ENCODE measurements at regions not wholly inside any gene's neighbourhood (a gene's known extent, or its start where the extent isn't known, plus 50 kb on each side); places are given as distances from the start of the nearest gene placed in this dataset.

DNA sequence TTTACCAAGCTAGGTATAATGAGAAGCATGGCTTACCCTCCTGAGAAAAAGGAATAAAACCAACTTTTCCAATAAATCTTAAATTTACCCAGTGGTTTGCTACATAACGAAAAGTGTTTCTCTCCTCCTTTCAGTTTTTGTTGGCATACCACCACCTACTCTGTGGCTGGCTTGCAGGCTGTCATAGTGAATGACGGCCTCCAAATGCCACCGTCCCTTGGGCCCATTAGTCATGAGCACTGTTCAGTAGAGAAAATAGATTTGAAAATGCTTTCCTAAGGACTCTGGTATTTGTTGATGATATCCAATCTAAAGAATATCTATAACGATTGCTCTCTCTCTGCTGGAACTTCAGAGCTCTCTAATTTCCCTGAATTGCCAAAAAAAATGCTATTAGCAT lies 488.3 kb downstream of the MAGEE1 start:
- no peak overlapping the region for H3K27ac ChIP-seq (ENCODE audit: low read length)
- H3K4me2 ChIP-seq (ENCODE audit: low read length), result no peak overlapping the region
- no peaks in the 10 kb centered on the region for H4K20me1 ChIP-seq (ENCODE audit: insufficient read depth)
- TF ChIP-seq MXI1 (conservative IDR thresholded peaks at IDR 0.05; ENCODE audit: poor library complexity, severe bottlenecking) (no peak), EZH2 (IDR thresholded peaks at IDR 0.05; ENCODE audit: borderline replicate concordance, insufficient read depth, low read length, poor library complexity, severe bottlenecking) (no peak), TAF1 (IDR thresholded peaks at IDR 0.05; ENCODE audit: low read depth) (no peak), RAD21 (conservative IDR thresholded peaks at IDR 0.05) (no peak), EP300 (conservative IDR thresholded peaks at IDR 0.05; ENCODE audit: poor library complexity, severe bottlenecking) (no peak), SMC3 (conservative IDR thresholded peaks at IDR 0.05; ENCODE audit: poor library complexity) (no peak), POLR2AphosphoS5 (IDR thresholded peaks at IDR 0.05) (no peak)
- TF ChIP-seq, protein P1, sequence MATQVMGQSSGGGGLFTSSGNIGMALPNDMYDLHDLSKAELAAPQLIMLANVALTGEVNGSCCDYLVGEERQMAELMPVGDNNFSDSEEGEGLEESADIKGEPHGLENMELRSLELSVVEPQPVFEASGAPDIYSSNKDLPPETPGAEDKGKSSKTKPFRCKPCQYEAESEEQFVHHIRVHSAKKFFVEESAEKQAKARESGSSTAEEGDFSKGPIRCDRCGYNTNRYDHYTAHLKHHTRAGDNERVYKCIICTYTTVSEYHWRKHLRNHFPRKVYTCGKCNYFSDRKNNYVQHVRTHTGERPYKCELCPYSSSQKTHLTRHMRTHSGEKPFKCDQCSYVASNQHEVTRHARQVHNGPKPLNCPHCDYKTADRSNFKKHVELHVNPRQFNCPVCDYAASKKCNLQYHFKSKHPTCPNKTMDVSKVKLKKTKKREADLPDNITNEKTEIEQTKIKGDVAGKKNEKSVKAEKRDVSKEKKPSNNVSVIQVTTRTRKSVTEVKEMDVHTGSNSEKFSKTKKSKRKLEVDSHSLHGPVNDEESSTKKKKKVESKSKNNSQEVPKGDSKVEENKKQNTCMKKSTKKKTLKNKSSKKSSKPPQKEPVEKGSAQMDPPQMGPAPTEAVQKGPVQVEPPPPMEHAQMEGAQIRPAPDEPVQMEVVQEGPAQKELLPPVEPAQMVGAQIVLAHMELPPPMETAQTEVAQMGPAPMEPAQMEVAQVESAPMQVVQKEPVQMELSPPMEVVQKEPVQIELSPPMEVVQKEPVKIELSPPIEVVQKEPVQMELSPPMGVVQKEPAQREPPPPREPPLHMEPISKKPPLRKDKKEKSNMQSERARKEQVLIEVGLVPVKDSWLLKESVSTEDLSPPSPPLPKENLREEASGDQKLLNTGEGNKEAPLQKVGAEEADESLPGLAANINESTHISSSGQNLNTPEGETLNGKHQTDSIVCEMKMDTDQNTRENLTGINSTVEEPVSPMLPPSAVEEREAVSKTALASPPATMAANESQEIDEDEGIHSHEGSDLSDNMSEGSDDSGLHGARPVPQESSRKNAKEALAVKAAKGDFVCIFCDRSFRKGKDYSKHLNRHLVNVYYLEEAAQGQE (IDR thresholded peaks at IDR 0.05; ENCODE audit: borderline replicate concordance), result no peak
- TF ChIP-seq, protein P2, sequence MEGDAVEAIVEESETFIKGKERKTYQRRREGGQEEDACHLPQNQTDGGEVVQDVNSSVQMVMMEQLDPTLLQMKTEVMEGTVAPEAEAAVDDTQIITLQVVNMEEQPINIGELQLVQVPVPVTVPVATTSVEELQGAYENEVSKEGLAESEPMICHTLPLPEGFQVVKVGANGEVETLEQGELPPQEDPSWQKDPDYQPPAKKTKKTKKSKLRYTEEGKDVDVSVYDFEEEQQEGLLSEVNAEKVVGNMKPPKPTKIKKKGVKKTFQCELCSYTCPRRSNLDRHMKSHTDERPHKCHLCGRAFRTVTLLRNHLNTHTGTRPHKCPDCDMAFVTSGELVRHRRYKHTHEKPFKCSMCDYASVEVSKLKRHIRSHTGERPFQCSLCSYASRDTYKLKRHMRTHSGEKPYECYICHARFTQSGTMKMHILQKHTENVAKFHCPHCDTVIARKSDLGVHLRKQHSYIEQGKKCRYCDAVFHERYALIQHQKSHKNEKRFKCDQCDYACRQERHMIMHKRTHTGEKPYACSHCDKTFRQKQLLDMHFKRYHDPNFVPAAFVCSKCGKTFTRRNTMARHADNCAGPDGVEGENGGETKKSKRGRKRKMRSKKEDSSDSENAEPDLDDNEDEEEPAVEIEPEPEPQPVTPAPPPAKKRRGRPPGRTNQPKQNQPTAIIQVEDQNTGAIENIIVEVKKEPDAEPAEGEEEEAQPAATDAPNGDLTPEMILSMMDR (IDR thresholded peaks at IDR 0.05; ENCODE audit: poor library complexity, severe bottlenecking), result no peak
- no peaks in the 10 kb centered on the region for H3F3A ChIP-seq (ENCODE audit: insufficient read depth, low read length, poor library complexity, severe bottlenecking)
- H3K36me3 ChIP-seq (ENCODE audit: insufficient read depth, low read length), result no peaks in the 10 kb centered on the region
- no peaks in the 10 kb centered on the region for H3K79me2 ChIP-seq (replicated peaks; ENCODE audit: insufficient read depth, low read length)
- H3K9me3 ChIP-seq (ENCODE audit: low read length), result no peaks in the 10 kb centered on the region
- no peak overlapping the region for H3K4me3 ChIP-seq (ENCODE audit: low read length)
- H2AFZ ChIP-seq (ENCODE audit: low read depth, low read length), result no peak overlapping the region
- no peaks in the 10 kb centered on the region for H3K27me3 ChIP-seq (ENCODE audit: insufficient read depth, low read depth, low read length)
- no peak overlapping the region for H3K9ac ChIP-seq (ENCODE audit: low read length)
- H3K9me2 ChIP-seq (ENCODE audit: insufficient read depth, low read length), result no peaks in the 10 kb centered on the region

DNA sequence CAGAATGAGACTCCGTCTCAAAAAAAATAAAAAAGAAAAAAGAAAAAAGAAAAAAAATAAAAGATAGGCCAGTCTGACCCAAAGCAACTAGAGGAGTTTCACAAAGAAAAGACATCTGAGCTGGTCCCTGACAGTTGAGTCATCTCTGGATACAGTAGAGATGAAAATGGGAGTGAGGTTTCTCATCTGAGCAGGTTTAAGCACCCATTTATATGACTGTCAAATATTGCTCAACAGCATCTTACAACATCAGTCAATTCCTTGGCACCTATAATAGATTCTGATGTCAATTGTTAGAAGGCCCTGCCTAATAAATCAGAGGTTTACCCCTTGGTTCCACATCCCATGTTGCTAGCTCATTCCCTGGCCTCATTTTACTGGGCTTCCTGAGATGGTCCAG lies 490.5 kb downstream of the MAGEE1 start:
- Histone ChIP-seq H3K27ac (ENCODE audit: low read length) (no peak overlapping the region), H3K9me3 (ENCODE audit: low read length) (no peaks in the 10 kb centered on the region), H3F3A (ENCODE audit: insufficient read depth, low read length, poor library complexity, severe bottlenecking) (no peaks in the 10 kb centered on the region), H3K27me3 (ENCODE audit: insufficient read depth, low read depth, low read length) (no peaks in the 10 kb centered on the region), H3K4me3 (ENCODE audit: low read length) (no peak overlapping the region), H4K20me1 (ENCODE audit: insufficient read depth) (no peaks in the 10 kb centered on the region), H2AFZ (ENCODE audit: low read depth, low read length) (no peak overlapping the region), H3K36me3 (ENCODE audit: insufficient read depth, low read length) (no peaks in the 10 kb centered on the region), H3K79me2 (replicated peaks; ENCODE audit: insufficient read depth, low read length) (no peaks in the 10 kb centered on the region), H3K4me2 (ENCODE audit: low read length) (no peak overlapping the region), H3K9me2 (ENCODE audit: insufficient read depth, low read length) (no peaks in the 10 kb centered on the region), H3K9ac (ENCODE audit: low read length) (no peak overlapping the region)
- TF ChIP-seq EZH2 (IDR thresholded peaks at IDR 0.05; ENCODE audit: borderline replicate concordance, insufficient read depth, low read length, poor library complexity, severe bottlenecking) (no peak), TAF1 (IDR thresholded peaks at IDR 0.05; ENCODE audit: low read depth) (no peak), EP300 (conservative IDR thresholded peaks at IDR 0.05; ENCODE audit: poor library complexity, severe bottlenecking) (no peak), SMC3 (conservative IDR thresholded peaks at IDR 0.05; ENCODE audit: poor library complexity) (no peak), RAD21 (conservative IDR thresholded peaks at IDR 0.05) (no peak), MXI1 (conservative IDR thresholded peaks at IDR 0.05; ENCODE audit: poor library complexity, severe bottlenecking) (no peak), POLR2AphosphoS5 (IDR thresholded peaks at IDR 0.05) (no peak)
- TF ChIP-seq, protein P2 (IDR thresholded peaks at IDR 0.05; ENCODE audit: poor library complexity, severe bottlenecking), result no peak
- TF ChIP-seq, protein P1 (IDR thresholded peaks at IDR 0.05; ENCODE audit: borderline replicate concordance), result no peak

All from neural cell (in vitro differentiated cells).